Mesendoderm (in vitro differentiated cells): ENCODE measurements at regions not wholly inside any gene's neighbourhood (a gene's known extent, or its start where the extent isn't known, plus 50 kb on each side); places are given as distances from the start of the nearest gene placed in this dataset.

ENCODE experiments used
- DNase-seq: peaks from one replicate; pipeline ENCODE4 v3.0.0; 2013
- H2AK5ac ChIP-seq: 2 replicates; pipeline ENCODE4 v1.6.1; 2013; ENCODE audit warnings: low read length, inconsistent platforms
- H2BK120ac ChIP-seq: 2 replicates; pipeline ENCODE4 v1.6.1; 2013; ENCODE audit warnings: low read depth, mild to moderate bottlenecking, low read length, moderate library complexity, mixed read lengths
- H2BK15ac ChIP-seq: replicated peaks from 2 replicates; pipeline ENCODE4 v1.6.1; 2013; ENCODE audit warnings: low read depth, mild to moderate bottlenecking, moderate library complexity
- H2BK5ac ChIP-seq: 2 replicates; pipeline ENCODE4 v1.6.1; 2013; ENCODE audit warnings: low read length, inconsistent platforms
- H3K18ac ChIP-seq: 2 replicates; pipeline ENCODE4 v1.6.1; 2013; ENCODE audit warnings: mild to moderate bottlenecking, low read length, mixed read lengths
- H3K23ac ChIP-seq: one replicate; pipeline ENCODE4 v1.6.1; 2013; ENCODE audit warnings: low read length
- H3K27ac ChIP-seq: 2 replicates; pipeline ENCODE4 v1.5.1; 2013; ENCODE audit warnings: low read depth, mild to moderate bottlenecking, inconsistent platforms, low read length, moderate library complexity
- H3K27me3 ChIP-seq: 2 replicates; pipeline ENCODE4 v1.6.1; 2013; ENCODE audit warnings: low read length, control low read depth, mild to moderate bottlenecking, inconsistent platforms; ENCODE audit not compliant: insufficient read depth, poor library complexity
- H3K36me3 ChIP-seq: 2 replicates; pipeline ENCODE4 v1.6.1; 2013; ENCODE audit warnings: low read length, inconsistent platforms; ENCODE audit not compliant: control insufficient read depth, insufficient read depth
- H3K4ac ChIP-seq: one replicate; pipeline ENCODE4 v1.6.1; 2013; ENCODE audit warnings: low read depth, mild to moderate bottlenecking, low read length, moderate library complexity
- H3K4me1 ChIP-seq: 2 replicates; pipeline ENCODE4 v1.6.1; 2013; ENCODE audit warnings: low read depth, low read length, inconsistent platforms; ENCODE audit not compliant: control insufficient read depth
- H3K4me2 ChIP-seq: 2 replicates; pipeline ENCODE4 v1.6.1; 2013; ENCODE audit warnings: low read length
- H3K4me3 ChIP-seq: 2 replicates; pipeline ENCODE4 v1.5.1; 2013; ENCODE audit warnings: mild to moderate bottlenecking, low read length
- H3K56ac ChIP-seq: one replicate; pipeline ENCODE4 v1.6.1; 2013; ENCODE audit warnings: low read length
- H3K79me1 ChIP-seq: 2 replicates; pipeline ENCODE4 v1.6.1; 2013; ENCODE audit warnings: low read length, inconsistent platforms
- H3K79me2 ChIP-seq: 2 replicates; pipeline ENCODE4 v1.6.1; 2013; ENCODE audit warnings: mild to moderate bottlenecking, low read length; ENCODE audit not compliant: control insufficient read depth, insufficient read depth
- H3K9ac ChIP-seq: 2 replicates; pipeline ENCODE4 v1.6.1; 2013; ENCODE audit warnings: low read length, inconsistent platforms
- H4K5ac ChIP-seq: one replicate; pipeline ENCODE4 v1.6.1; 2013; ENCODE audit warnings: low read length
- H4K8ac ChIP-seq: one replicate; pipeline ENCODE4 v1.6.1; 2013; ENCODE audit warnings: low read depth, mild to moderate bottlenecking, control low read depth, low read length, moderate library complexity
- WGBS: extraction: QIAGEN DNeasy Blood & Tissue Kit; methylation state at CpG from one replicate; pipeline ENCODE4 v1.1.7; 2013; ENCODE audit warnings: low lambda C conversion rate, missing lambda C conversion rate; ENCODE audit not compliant: insufficient coverage; ENCODE audit errors: extremely low coverage; 5-methylcytosine and 5-hydroxymethylcytosine counted together

DNA sequence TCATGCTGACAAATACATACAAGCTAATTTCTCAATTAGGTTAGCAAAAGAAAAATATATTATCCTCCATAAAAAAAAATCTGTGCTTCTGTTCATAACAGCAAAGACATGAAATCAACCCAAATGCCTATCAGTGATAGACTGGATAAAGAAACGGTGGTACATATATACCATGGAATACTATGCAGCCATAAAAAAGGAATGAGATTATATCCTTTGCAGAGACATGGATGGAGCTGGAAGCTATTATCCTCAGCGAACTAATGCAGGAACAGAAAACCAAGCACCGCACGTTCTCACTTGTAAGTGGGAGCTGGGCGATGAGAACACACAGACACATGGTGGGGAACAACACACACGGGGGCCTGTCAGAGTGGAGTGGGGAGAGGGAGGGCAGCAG, 84.0 kb upstream of the PALMD start:
- Histone ChIP-seq H3K79me1 (no peaks in the 10 kb centered on the region), H2BK5ac (no peak overlapping the region), H4K8ac (no peak overlapping the region), H3K4ac (no peak overlapping the region), H3K27me3 (no peaks in the 10 kb centered on the region), H3K4me3 (no peak overlapping the region), H2BK120ac (no peak overlapping the region), H3K56ac (no peak overlapping the region), H3K79me2 (no peaks in the 10 kb centered on the region), H3K4me2 (no peak overlapping the region), H3K4me1 (no peaks in the 10 kb centered on the region), H3K18ac (no peak overlapping the region), H3K23ac (no peak overlapping the region), H4K5ac (no peak overlapping the region), H3K27ac (no peak overlapping the region), H3K36me3 (no peaks in the 10 kb centered on the region), H2BK15ac (no peak overlapping the region), H2AK5ac (no peak overlapping the region), H3K9ac (no peak overlapping the region)
- DNase-seq: no peak
- no CpG with 5 or more reads among the region's 6 CpGs for WGBS

DNA sequence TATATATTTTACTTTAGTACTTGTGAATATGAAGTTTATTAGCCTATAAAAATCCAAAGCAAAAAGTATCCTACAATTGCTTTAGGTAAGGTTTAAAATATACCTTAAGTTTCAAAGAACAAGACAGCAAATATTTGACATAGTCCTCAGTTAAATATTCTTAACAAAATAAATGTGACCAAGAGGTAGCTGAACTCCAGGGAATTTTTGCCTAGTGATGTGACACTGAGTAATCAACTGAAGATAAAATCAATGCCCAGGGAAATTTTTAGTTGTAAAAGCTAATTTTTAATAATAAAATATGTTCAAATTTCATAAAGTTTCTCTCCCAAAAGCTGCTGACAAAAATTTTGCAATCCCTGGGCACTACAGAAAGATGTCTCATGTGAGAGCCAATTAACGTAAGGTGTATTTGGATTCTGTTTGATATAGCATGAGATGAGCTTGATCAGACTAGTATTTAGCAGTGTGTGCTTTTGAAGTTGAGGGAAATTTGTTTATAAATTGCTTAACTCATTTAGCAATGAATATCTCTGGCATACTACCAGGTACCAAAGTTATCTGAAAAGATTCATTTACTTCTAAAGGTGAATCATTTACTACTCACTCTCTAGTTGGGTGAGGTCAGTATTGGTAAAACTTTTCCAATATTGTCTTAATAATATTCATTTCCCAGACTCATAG, 80.2 kb upstream of the PALMD start:
- Histone ChIP-seq H3K27ac (no peak overlapping the region), H3K4me1 (no peaks in the 10 kb centered on the region), H3K4ac (no peak overlapping the region), H2BK5ac (no peak overlapping the region), H4K8ac (no peak overlapping the region), H3K4me2 (no peak overlapping the region), H3K18ac (no peak overlapping the region), H2AK5ac (no peak overlapping the region), H3K79me2 (no peaks in the 10 kb centered on the region), H3K56ac (no peak overlapping the region), H3K4me3 (no peak overlapping the region), H3K9ac (no peak overlapping the region), H3K27me3 (no peaks in the 10 kb centered on the region), H4K5ac (no peak overlapping the region), H2BK15ac (no peak overlapping the region), H3K23ac (no peak overlapping the region), H3K36me3 (no peaks in the 10 kb centered on the region), H2BK120ac (no peak overlapping the region), H3K79me1 (no peaks in the 10 kb centered on the region)
- DNase-seq: no peak
- WGBS: no CpG with 5 or more reads among the region's 1 CpG

DNA sequence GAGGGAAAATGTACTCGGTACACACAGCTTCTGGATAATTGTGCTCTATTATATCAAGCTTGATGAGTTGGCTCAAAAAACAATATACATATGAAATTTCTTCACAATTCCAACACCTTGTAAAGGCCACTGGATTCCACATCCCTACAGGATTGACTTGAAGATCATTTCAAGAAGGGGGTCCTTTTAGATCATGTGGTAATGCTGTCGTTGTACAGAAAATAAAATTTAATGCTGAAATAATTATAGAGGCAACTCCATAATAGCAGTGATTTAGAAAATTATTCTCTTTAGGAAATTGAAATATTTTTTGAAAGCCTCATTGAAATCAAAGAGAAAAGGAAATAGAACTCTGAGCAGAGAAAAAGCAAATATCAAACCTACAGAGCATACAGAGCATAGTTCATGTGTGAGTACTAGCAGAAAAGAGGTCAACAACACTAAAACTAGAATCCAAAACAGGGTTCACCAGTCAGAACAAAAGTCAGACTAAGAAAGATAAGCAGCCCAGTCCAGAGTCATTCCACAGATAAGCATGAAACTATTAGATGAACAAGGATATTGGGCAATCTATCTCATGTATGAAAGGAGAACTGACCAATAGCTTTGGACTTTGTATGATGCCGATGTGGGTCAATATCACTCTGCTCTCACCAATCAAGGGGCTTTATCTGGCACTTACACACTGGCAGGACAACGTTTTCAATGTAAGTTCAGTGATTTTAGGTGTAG, 79.5 kb upstream of the PALMD start:
- H3K4me2 ChIP-seq: no peak overlapping the region
- WGBS: no CpG with 5 or more reads among the region's 4 CpGs
- no peak overlapping the region for H2BK5ac ChIP-seq
- no peaks in the 10 kb centered on the region for H3K4me1 ChIP-seq
- H3K27me3 ChIP-seq: no peaks in the 10 kb centered on the region
- H2BK120ac ChIP-seq: no peak overlapping the region
- no peak overlapping the region for H3K18ac ChIP-seq
- H3K4ac ChIP-seq: no peak overlapping the region
- H4K8ac ChIP-seq: no peak overlapping the region
- H2BK15ac ChIP-seq: no peak overlapping the region
- no peaks in the 10 kb centered on the region for H3K79me2 ChIP-seq
- DNase-seq: no peak
- no peak overlapping the region for H3K9ac ChIP-seq
- no peak overlapping the region for H2AK5ac ChIP-seq
- no peak overlapping the region for H3K27ac ChIP-seq
- no peaks in the 10 kb centered on the region for H3K79me1 ChIP-seq
- H3K23ac ChIP-seq: no peak overlapping the region
- no peaks in the 10 kb centered on the region for H3K36me3 ChIP-seq
- H3K56ac ChIP-seq: no peak overlapping the region
- no peak overlapping the region for H3K4me3 ChIP-seq
- no peak overlapping the region for H4K5ac ChIP-seq

DNA sequence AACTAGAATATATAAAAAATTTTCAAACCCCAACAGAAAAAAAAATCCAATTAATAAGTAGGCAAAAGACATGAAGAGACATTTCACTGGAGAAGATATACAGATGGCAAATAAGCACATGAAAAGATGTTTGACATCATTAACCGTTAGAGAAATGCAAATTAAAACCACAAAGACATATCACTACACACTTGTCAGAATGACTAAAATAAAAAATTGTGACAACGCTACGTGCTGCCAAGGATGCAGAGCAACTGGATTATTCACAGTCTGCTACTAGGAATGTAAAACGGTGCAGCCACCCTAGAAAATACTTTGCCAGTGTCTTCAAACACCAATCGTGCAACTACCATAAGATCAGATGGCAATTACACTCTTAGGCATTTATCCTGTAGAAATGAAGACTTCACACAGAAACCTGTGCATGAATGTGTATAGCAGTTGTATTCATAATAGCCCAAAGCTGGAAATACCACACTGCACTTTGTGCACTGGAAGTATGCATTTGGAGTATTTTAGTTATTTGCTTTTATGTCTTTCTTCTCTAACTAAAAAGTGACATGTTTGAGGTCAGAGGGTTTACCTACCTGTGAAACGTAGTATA, 75.3 kb upstream of the PALMD start:
- Histone ChIP-seq H4K8ac (no peak overlapping the region), H3K23ac (no peak overlapping the region), H3K56ac (no peak overlapping the region), H3K4me2 (no peak overlapping the region), H3K27me3 (no peaks in the 10 kb centered on the region), H3K79me1 (no peaks in the 10 kb centered on the region), H3K4me1 (no peaks in the 10 kb centered on the region), H4K5ac (no peak overlapping the region), H2BK5ac (no peak overlapping the region), H3K27ac (no peak overlapping the region), H2AK5ac (no peak overlapping the region), H2BK120ac (no peak overlapping the region), H3K9ac (no peak overlapping the region), H3K18ac (no peak overlapping the region), H3K36me3 (no peaks in the 10 kb centered on the region), H3K79me2 (no peaks in the 10 kb centered on the region), H3K4ac (no peak overlapping the region), H3K4me3 (no peak overlapping the region), H2BK15ac (no peak overlapping the region)
- DNase-seq: no peak
- WGBS: no CpG with 5 or more reads among the region's 6 CpGs

DNA sequence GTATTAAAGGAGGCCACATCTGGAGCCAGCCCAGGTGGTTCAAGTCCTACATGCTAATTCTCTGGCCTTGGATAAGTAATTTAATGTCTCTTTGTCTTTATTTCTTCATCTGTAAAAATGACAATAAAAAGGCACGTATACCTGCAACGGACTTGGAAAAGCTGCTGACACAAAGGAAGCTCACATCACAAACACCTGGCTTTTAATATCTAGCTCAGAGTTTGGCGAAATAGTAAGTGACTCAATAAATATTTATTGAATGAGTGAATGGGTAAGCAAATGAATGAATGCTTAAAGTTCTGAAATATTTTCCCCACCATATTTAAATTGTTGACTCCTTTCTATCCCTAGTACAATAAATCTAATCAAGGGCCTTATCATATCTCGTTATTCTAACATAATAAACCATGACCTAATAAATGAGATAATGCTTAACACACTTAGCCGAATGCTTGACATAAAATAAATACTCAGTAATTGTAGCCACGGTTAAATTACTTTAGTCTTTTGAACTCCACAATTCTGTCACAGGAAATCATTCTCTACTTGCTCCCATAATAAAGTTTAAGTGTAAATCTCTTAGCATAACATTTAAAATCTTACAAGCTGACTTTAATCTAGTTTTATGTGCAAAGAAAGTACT, 74.7 kb upstream of the PALMD start:
- no CpG with 5 or more reads among the region's 6 CpGs for WGBS
- Histone ChIP-seq H3K56ac (no peak overlapping the region), H3K9ac (no peak overlapping the region), H3K4me1 (no peaks in the 10 kb centered on the region), H3K23ac (no peak overlapping the region), H3K27ac (no peak overlapping the region), H3K27me3 (no peaks in the 10 kb centered on the region), H2BK120ac (no peak overlapping the region), H3K4me3 (no peak overlapping the region), H3K18ac (no peak overlapping the region), H4K8ac (no peak overlapping the region), H2BK5ac (no peak overlapping the region), H2BK15ac (no peak overlapping the region), H3K79me2 (no peaks in the 10 kb centered on the region), H3K79me1 (no peaks in the 10 kb centered on the region), H4K5ac (no peak overlapping the region), H3K36me3 (no peaks in the 10 kb centered on the region), H3K4me2 (no peak overlapping the region), H3K4ac (no peak overlapping the region), H2AK5ac (no peak overlapping the region)
- DNase-seq: no peak
